Left ventricle myocardium inferior (tissue), 1 donor: ENCODE measurements at regions not wholly inside any gene's neighbourhood (a gene's known extent, or its start where the extent isn't known, plus 50 kb on each side); places are given as distances from the start of the nearest gene placed in this dataset.

ENCODE experiments used
- DNase-seq: peaks from one replicate; pipeline ENCODE4 v3.0.0-alpha.2; 2020
- H3K27ac ChIP-seq: fragments of 200-600 bp; replicated peaks from 2 replicates; pipeline ENCODE4 v1.8.0; 2021
- H3K27me3 ChIP-seq: fragments of 200-600 bp; 2 replicates; pipeline ENCODE4 v1.8.0; 2021; ENCODE audit warnings: low read depth
- H3K36me3 ChIP-seq: fragments of 200-600 bp; 2 replicates; pipeline ENCODE4 v1.8.0; 2021
- H3K4me1 ChIP-seq: fragments of 200-600 bp; 2 replicates; pipeline ENCODE4 v1.8.0; 2021
- H3K4me3 ChIP-seq: fragments of 200-600 bp; 2 replicates; pipeline ENCODE4 v1.8.0; 2021; ENCODE audit warnings: mild to moderate bottlenecking, moderate library complexity
- H3K9me3 ChIP-seq: fragments of 200-600 bp; replicated peaks from 2 replicates; pipeline ENCODE4 v1.8.0; 2021
- intact Hi-C: fragments of 100-400 bp; cut with micrococcal nuclease; formaldehyde crosslinking; loops from one replicate; pipeline ENCODE4 v1.11.0; 2022
- TF ChIP-seq, protein P1 (sequence below): fragments of 200-600 bp; IDR thresholded peaks from 2 replicates; pipeline ENCODE4 v1.8.0; 2021; ENCODE audit warnings: antibody characterized with exemption, mild to moderate bottlenecking, borderline replicate concordance
- donor health status: DM: no; HTN: yes; CAD: no; lungs with severe emphysema.

DNA sequence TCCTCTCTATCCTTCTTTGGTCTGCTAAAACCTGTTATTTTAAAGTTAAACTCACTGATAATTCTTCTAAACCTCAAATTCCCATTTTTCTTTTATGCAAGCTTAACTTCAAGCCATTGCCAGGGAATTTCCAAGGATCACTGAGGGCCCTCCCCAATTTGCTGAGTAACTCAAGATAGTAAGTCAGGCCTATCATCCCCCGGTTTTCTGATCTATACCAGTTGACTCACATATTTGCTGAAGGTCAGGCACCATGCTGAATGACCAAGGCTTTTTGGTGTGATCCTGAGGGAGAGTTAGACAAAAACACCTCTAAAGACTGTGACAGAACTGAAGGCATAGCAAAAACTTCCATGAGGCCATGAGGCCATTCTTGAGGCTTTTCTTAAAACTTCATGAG is 1301.9 kb downstream of the PCDH7 start:
- Histone ChIP-seq H3K4me1 (no peaks in the 10 kb centered on the region), H3K27ac (no peak overlapping the region), H3K9me3 (no peaks in the 10 kb centered on the region), H3K4me3 (no peak overlapping the region), H3K36me3 (no peaks in the 10 kb centered on the region), H3K27me3 (no peaks in the 10 kb centered on the region)
- intact Hi-C loops: no loop called here
- TF ChIP-seq, protein P1, sequence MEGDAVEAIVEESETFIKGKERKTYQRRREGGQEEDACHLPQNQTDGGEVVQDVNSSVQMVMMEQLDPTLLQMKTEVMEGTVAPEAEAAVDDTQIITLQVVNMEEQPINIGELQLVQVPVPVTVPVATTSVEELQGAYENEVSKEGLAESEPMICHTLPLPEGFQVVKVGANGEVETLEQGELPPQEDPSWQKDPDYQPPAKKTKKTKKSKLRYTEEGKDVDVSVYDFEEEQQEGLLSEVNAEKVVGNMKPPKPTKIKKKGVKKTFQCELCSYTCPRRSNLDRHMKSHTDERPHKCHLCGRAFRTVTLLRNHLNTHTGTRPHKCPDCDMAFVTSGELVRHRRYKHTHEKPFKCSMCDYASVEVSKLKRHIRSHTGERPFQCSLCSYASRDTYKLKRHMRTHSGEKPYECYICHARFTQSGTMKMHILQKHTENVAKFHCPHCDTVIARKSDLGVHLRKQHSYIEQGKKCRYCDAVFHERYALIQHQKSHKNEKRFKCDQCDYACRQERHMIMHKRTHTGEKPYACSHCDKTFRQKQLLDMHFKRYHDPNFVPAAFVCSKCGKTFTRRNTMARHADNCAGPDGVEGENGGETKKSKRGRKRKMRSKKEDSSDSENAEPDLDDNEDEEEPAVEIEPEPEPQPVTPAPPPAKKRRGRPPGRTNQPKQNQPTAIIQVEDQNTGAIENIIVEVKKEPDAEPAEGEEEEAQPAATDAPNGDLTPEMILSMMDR: no peak
- no peak for DNase-seq

DNA sequence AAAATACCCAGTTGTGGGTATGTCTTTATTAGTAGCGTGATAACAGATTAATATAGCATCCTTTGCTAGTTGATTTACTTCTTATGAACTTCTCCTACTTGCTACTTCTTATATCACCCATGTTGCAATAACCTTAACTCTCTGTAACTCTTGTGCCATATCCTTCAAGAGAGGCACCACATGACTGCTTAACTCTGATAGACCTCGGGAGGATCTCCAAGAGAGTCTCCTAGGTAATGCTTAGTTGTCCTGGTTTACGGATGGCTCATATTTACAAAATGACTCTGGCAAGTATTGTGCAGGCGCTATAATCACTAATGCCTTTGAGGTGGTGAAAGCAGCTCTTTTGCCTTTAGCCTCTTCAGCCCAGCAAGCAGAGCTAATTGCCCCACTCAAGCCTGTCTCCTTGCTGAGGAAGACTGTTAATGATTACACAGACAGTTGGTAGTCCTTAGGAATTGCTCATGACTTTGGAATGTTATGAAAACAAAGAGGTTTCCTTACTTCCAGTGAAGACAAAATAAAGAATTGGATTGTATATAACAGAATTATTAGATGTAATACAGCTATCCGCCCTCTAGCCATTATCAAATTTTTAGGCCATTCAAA is 1305.8 kb downstream of the PCDH7 start:
- Histone ChIP-seq H3K27me3 (no peaks in the 10 kb centered on the region), H3K36me3 (no peaks in the 10 kb centered on the region), H3K4me3 (no peak overlapping the region), H3K4me1 (no peaks in the 10 kb centered on the region), H3K9me3 (no peaks in the 10 kb centered on the region), H3K27ac (no peak overlapping the region)
- TF ChIP-seq, protein P1: no peak
- intact Hi-C loops: no loop called here
- no peak for DNase-seq

DNA sequence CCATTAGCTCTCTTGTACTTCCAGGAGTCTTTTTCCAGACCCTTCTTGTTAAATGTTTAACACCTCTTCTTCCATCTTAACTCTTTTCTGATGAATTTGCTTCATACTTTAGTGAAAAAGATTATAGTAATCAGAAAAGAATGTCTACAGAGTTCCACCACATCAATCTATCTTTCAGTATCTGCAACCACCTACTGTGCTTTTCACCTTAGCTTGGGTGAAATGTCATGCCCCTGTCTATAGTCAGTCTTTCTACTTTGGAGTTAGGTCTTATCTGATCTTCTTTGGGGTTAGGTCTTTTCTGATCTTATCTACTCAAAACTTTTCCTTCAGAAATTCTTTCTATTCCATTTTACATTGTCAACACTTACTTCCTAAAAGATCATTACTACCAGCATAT is 1310.2 kb downstream of the PCDH7 start:
- H3K4me3 ChIP-seq: no peak overlapping the region
- intact Hi-C loops: no loop called here
- no peaks in the 10 kb centered on the region for H3K36me3 ChIP-seq
- no peaks in the 10 kb centered on the region for H3K4me1 ChIP-seq
- H3K9me3 ChIP-seq: no peaks in the 10 kb centered on the region
- TF ChIP-seq, protein P1: no peak
- no peaks in the 10 kb centered on the region for H3K27me3 ChIP-seq
- H3K27ac ChIP-seq: no peak overlapping the region
- DNase-seq: no peak

DNA sequence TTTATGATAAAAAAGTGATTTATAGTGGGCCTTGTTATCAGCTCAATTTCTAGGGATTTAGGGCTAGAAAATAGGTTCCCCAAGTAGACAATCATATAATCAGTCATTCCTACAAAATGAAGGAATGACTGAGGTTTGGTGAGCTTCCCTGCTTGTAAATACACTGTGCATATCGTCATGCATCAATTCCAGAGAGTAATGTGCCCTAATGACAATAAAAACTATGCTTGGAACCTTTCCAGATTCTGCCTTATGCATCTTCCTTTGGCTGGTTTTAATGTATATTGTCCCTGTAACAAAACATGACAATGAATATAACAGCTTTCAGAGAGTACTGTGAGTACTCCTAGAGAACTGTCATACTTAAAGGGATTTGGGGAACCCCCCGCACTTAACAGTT is 1310.9 kb downstream of the PCDH7 start:
- TF ChIP-seq, protein P1: no peak
- Histone ChIP-seq H3K4me3 (no peak overlapping the region), H3K27me3 (no peaks in the 10 kb centered on the region), H3K4me1 (no peaks in the 10 kb centered on the region), H3K36me3 (no peaks in the 10 kb centered on the region), H3K27ac (no peak overlapping the region), H3K9me3 (no peaks in the 10 kb centered on the region)
- DNase-seq: no peak
- intact Hi-C loops: no loop called here

DNA sequence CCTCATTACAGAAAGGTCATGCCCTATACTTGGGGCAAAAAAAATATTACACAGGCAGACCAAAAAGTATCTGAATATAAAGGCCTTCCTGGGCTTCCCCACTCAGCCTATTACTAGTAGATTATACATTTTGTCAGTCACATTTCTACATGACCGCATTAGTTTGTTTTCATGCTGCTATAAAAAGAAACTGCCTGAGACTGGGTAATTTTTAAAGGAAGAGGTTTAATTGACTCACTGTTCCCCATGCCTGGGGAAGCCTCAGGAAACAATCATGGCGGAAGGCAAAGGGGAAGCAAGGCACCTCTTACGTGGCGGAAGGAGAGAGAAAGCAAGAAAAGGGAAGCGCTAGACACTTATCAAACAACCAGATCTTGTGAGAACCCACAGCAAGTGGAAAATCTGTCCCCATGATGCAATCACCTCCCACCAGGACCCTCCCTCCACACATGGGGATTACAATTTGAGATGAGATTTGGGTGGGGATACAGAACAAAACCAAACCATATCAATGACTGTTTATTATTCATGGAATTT is 1312.0 kb downstream of the PCDH7 start:
- intact Hi-C loops: no loop called here
- TF ChIP-seq, protein P1: no peak

DNA sequence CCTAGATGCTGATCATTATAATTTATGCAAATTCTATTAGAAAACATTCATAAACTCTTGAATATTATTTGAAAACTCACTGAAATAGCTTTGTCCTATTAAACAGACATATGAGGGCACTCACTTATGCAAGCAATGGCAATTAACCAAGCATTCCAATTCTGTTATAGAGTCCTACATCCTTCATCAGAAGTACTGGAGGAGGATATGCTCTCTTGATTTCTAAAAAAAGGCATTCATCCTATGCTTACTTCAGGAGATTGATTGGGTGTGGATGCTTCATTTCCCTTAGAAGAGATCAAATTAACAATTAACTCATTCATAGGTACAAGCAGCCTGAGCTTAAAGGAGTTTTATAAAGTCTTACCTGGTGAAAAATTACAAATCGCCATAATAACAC is 1317.2 kb downstream of the PCDH7 start:
- Histone ChIP-seq H3K4me1 (no peaks in the 10 kb centered on the region), H3K4me3 (no peak overlapping the region), H3K9me3 (no peaks in the 10 kb centered on the region), H3K27me3 (no peaks in the 10 kb centered on the region), H3K36me3 (no peaks in the 10 kb centered on the region), H3K27ac (no peak overlapping the region)
- no peak for DNase-seq
- intact Hi-C loops: no loop called here
- TF ChIP-seq, protein P1: no peak

More for the DNA sequence above, 1312.0 kb downstream of the PCDH7 start:
- DNase-seq: no peak
- Histone ChIP-seq H3K4me1 (no peaks in the 10 kb centered on the region), H3K9me3 (no peaks in the 10 kb centered on the region), H3K36me3 (no peaks in the 10 kb centered on the region), H3K27ac (no peak overlapping the region), H3K27me3 (no peaks in the 10 kb centered on the region), H3K4me3 (no peak overlapping the region)
